Choroid plexus epithelial cell (primary cell): ENCODE measurements at regions not wholly inside any gene's neighbourhood (a gene's known extent, or its start where the extent isn't known, plus 50 kb on each side); places are given as distances from the start of the nearest gene placed in this dataset.

Experiments used
- DNase-seq: peaks from one replicate; pipeline ENCODE4 v3.0.0-alpha.2; 2010; ENCODE audit warnings: low read depth
- H3K4me3 ChIP-seq: 2 replicates; pipeline ENCODE4 v1.5.1; 2011; ENCODE audit warnings: low read depth, mild to moderate bottlenecking, control low read depth, low read length, moderate library complexity
- CTCF ChIP-seq: conservative IDR thresholded peaks from 2 replicates; pipeline ENCODE4 v1.5.1; 2011; ENCODE audit warnings: low read depth, mild to moderate bottlenecking, control low read depth, inconsistent platforms, low read length, moderate library complexity

- no peak for TF ChIP-seq CTCF
- DNase-seq: no peak
- no peak overlapping the region for H3K4me3 ChIP-seq
These were observed 167.1 kb upstream of the NECTIN3 start for GRCh38 chr3:110904520-110904890.

DNA sequence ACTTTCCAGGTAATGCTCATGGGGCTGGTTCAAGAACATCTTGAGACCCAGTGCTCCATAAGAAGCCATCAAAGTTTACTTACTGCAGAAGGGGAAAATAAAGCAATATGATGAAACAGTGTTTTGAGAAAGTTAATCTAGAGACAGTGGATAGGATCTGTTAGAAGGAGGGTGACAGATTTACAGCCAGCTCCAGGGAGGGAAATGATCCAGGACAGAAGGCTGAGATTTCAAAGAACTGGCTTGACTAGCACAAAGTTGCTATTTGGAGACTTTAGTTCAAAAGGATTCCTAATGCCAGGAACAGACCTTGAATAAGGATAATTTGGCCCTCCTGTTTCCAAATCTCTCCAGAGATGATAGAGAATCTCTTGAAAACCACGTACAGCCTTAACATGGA, 166.5 kb upstream of the NECTIN3 start:
- DNase-seq: no peak

GRCh38 chr3:110909839-110910238, 161.8 kb upstream of the NECTIN3 start:
- no peak for DNase-seq
- TF ChIP-seq CTCF: no peak
- no peak overlapping the region for H3K4me3 ChIP-seq

More for the DNA sequence above, 166.5 kb upstream of the NECTIN3 start:
- no peak for TF ChIP-seq CTCF
- H3K4me3 ChIP-seq: no peak overlapping the region

GRCh38 chr3:110910346-110910955, 161.2 kb upstream of the NECTIN3 start:
- no peak overlapping the region for H3K4me3 ChIP-seq
- no peak for DNase-seq
- TF ChIP-seq CTCF: no peak

DNA sequence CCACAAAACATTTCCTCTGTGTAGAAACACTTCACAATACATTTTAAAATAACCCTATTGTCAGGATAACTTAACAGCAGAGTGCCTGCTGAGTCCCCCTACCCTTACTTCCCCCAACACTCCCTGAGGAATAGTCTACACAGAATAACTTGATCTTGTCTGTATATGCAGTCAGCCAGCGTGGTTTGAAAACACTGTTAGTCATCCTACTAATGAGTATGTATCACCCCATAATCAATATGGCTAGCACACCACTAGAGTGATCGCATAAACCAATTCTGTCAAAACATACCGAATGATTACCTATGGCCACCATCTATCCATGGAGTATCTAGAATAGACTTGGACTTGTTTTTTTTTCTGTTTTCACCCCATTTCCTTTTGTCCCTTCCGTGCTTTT, 152.7 kb upstream of the NECTIN3 start:
- TF ChIP-seq CTCF: no peak
- H3K4me3 ChIP-seq: no peak overlapping the region
- DNase-seq: no peak

- no peak for DNase-seq
- no peak overlapping the region for H3K4me3 ChIP-seq
- TF ChIP-seq CTCF: no peak
These were observed 145.8 kb upstream of the NECTIN3 start for GRCh38 chr3:110925798-110926197.

- DNase-seq: no peak
- no peak overlapping the region for H3K4me3 ChIP-seq
- no peak for TF ChIP-seq CTCF
These were observed 143.5 kb upstream of the NECTIN3 start for GRCh38 chr3:110928016-110928662.
